ENCODE measurements at regions not wholly inside any gene's neighbourhood (a gene's known extent, or its start where the extent isn't known, plus 50 kb on each side); places are given as distances from the start of the nearest gene placed in this dataset.

DNA sequence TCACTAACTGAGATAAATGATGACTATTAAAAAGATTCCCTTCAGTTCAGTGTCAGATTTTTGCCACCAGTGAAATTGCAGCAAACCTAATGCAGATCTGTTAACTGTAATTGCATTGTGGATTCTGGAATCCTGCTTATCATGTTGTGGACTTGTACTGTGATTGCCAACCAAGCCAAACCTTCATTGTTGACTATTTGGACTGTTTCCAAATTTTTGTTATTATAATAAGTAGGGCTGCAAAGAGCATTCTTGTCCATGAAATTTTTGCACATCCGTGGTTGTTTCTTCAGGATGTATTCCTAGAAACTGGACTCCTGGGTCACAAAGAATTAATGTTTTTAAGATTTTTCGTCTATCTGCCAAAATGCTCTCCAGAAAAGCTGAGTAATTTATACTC lies 281.6 kb upstream of the ZMIZ1 start:
- TF ChIP-seq CTCF (IDR thresholded peaks at IDR 0.05; ENCODE audit: low read depth, low read length, missing control alignments) = no peak
- no peaks in the 10 kb centered on the region for H3K36me3 ChIP-seq (replicated peaks)
- no peak for DNase-seq
- H3K27me3 ChIP-seq (replicated peaks) = peaks cover 13% of the 10 kb centered on the region
- in situ Hi-C loops (cut with HindIII; ENCODE audit: low pct_ligation_motif_present, low sequenced_read_pairs) = no loop called here
- H3K4me3 ChIP-seq (ENCODE audit: low read depth, low read length) = no peak overlapping the region
- H3K27ac ChIP-seq = no peak overlapping the region

GRCh38 chr10:78794736-78795455 lies 273.9 kb upstream of the ZMIZ1 start:
- Histone ChIP-seq H3K4me3 (ENCODE audit: low read depth, low read length) (no peak overlapping the region), H3K36me3 (replicated peaks) (no peaks in the 10 kb centered on the region), H3K27me3 (replicated peaks) (peaks cover 5% of the 10 kb centered on the region), H3K27ac (no peak overlapping the region)
- TF ChIP-seq CTCF (IDR thresholded peaks at IDR 0.05; ENCODE audit: low read depth, low read length, missing control alignments) = no peak
- in situ Hi-C loops (cut with HindIII; ENCODE audit: low pct_ligation_motif_present, low sequenced_read_pairs) = no loop called here
- DNase-seq = no peak

DNA sequence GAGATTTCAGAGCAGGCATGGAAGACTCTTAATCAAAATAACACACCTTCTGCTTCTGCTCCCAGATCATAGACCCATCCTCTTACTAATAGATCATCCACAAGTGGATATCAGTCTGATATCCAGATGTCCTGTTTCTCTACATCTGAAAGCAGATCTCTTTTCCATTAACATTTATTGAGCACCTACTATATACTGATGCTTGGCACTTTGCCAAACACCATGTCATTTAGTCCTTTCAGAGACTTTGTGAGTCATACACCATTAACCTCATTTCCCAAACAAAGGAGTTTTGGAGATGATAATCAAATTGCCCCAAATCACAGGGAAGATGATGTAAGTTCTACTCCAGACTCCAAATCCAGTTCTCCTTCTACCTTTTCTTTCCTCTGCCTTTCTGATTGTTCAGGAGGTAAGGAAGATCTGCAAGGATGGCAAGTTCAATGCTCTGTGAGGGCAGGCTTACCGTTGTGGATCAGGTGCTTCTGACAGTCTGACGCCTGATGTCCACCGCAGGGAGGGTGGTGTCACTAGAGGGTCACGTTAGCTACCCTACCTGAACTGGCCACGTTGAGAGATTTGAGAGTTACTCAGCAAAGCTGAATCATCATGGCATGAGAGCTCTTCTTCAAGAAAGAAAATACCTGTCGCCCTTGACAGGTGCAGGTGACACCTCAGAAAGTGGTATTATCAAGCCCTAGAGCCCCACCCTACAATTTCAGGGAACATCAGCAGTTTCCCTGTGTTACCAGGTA lies 269.6 kb upstream of the ZMIZ1 start:
- H3K4me3 ChIP-seq (ENCODE audit: low read depth, low read length) = no peak overlapping the region
- DNase-seq = no peak
- no peaks in the 10 kb centered on the region for H3K36me3 ChIP-seq (replicated peaks)
- peaks cover 21% of the 10 kb centered on the region for H3K27me3 ChIP-seq (replicated peaks)
- in situ Hi-C loops (cut with HindIII; ENCODE audit: low pct_ligation_motif_present, low sequenced_read_pairs) = no loop called here
- no peak overlapping the region for H3K27ac ChIP-seq
- no peak for TF ChIP-seq CTCF (IDR thresholded peaks at IDR 0.05; ENCODE audit: low read depth, low read length, missing control alignments)

GRCh38 chr10:78800006-78800405 lies 268.8 kb upstream of the ZMIZ1 start:
- no peak for TF ChIP-seq CTCF (IDR thresholded peaks at IDR 0.05; ENCODE audit: low read depth, low read length, missing control alignments)
- in situ Hi-C loops (cut with HindIII; ENCODE audit: low pct_ligation_motif_present, low sequenced_read_pairs) = no loop called here
- no peak for DNase-seq
- Histone ChIP-seq H3K27me3 (replicated peaks) (peaks cover 21% of the 10 kb centered on the region), H3K36me3 (replicated peaks) (no peaks in the 10 kb centered on the region), H3K27ac (no peak overlapping the region), H3K4me3 (ENCODE audit: low read depth, low read length) (no peak overlapping the region)

GRCh38 chr10:78800535-78801320 lies 268.0 kb upstream of the ZMIZ1 start:
- Histone ChIP-seq H3K36me3 (replicated peaks) (no peaks in the 10 kb centered on the region), H3K27ac (no peak overlapping the region), H3K27me3 (replicated peaks) (peaks cover 21% of the 10 kb centered on the region), H3K4me3 (ENCODE audit: low read depth, low read length) (no peak overlapping the region)
- in situ Hi-C loops (cut with HindIII; ENCODE audit: low pct_ligation_motif_present, low sequenced_read_pairs) = no loop called here
- no peak for DNase-seq
- TF ChIP-seq CTCF (IDR thresholded peaks at IDR 0.05; ENCODE audit: low read depth, low read length, missing control alignments) = no peak

Measured in brain microvascular endothelial cell (primary cell).